ENCODE measurements at regions not wholly inside any gene's neighbourhood (a gene's known extent, or its start where the extent isn't known, plus 50 kb on each side); places are given as distances from the start of the nearest gene placed in this dataset.

- DNase-seq = no peak
Measured at GRCh38 chr7:46747869-46748576, 827.0 kb upstream of the IGFBP3 start.

GRCh38 chr7:46746695-46747687, 825.9 kb upstream of the IGFBP3 start:
- DNase-seq = peak; percentile 7

GRCh38 chr7:46745707-46746090, 824.6 kb upstream of the IGFBP3 start:
- DNase-seq = peak; percentile 5

GRCh38 chr7:46744957-46745706, 824.1 kb upstream of the IGFBP3 start:
- DNase-seq = no peak

GRCh38 chr7:46742601-46743000, 821.5 kb upstream of the IGFBP3 start:
- no peak for DNase-seq

- DNase-seq = no peak
Measured at GRCh38 chr7:46741938-46742540, 821.0 kb upstream of the IGFBP3 start.

GRCh38 chr7:46741181-46741580, 820.1 kb upstream of the IGFBP3 start:
- DNase-seq = no peak

GRCh38 chr7:46739518-46740234, 818.6 kb upstream of the IGFBP3 start:
- no peak for DNase-seq

- no peak for DNase-seq
Measured at GRCh38 chr7:46738796-46739195, 817.7 kb upstream of the IGFBP3 start.

- no peak for DNase-seq
Measured at GRCh38 chr7:46738165-46738564, 817.1 kb upstream of the IGFBP3 start.

GRCh38 chr7:46725838-46726237, 804.8 kb upstream of the IGFBP3 start:
- DNase-seq = no peak

GRCh38 chr7:46725136-46725535, 804.1 kb upstream of the IGFBP3 start:
- no peak for DNase-seq

GRCh38 chr7:46723742-46724141, 802.7 kb upstream of the IGFBP3 start:
- no peak for DNase-seq

- DNase-seq = no peak
Measured at GRCh38 chr7:46723003-46723402, 801.9 kb upstream of the IGFBP3 start.

GRCh38 chr7:46720761-46721160, 799.7 kb upstream of the IGFBP3 start:
- DNase-seq = no peak

- no peak for DNase-seq
Measured at GRCh38 chr7:46719616-46720015, 798.5 kb upstream of the IGFBP3 start.

GRCh38 chr7:46716926-46717325, 795.9 kb upstream of the IGFBP3 start:
- DNase-seq = no peak

GRCh38 chr7:46715579-46715978, 794.5 kb upstream of the IGFBP3 start:
- no peak for DNase-seq

- peak; percentile 15 for DNase-seq
Measured at GRCh38 chr7:46714904-46715303, 793.8 kb upstream of the IGFBP3 start.

GRCh38 chr7:46713868-46714596, 793.0 kb upstream of the IGFBP3 start:
- DNase-seq = no peak

- no peak for DNase-seq
Measured at GRCh38 chr7:46710927-46711326, 789.9 kb upstream of the IGFBP3 start.
